ENCODE measurements at regions not wholly inside any gene's neighbourhood (a gene's known extent, or its start where the extent isn't known, plus 50 kb on each side); places are given as distances from the start of the nearest gene placed in this dataset.

DNA sequence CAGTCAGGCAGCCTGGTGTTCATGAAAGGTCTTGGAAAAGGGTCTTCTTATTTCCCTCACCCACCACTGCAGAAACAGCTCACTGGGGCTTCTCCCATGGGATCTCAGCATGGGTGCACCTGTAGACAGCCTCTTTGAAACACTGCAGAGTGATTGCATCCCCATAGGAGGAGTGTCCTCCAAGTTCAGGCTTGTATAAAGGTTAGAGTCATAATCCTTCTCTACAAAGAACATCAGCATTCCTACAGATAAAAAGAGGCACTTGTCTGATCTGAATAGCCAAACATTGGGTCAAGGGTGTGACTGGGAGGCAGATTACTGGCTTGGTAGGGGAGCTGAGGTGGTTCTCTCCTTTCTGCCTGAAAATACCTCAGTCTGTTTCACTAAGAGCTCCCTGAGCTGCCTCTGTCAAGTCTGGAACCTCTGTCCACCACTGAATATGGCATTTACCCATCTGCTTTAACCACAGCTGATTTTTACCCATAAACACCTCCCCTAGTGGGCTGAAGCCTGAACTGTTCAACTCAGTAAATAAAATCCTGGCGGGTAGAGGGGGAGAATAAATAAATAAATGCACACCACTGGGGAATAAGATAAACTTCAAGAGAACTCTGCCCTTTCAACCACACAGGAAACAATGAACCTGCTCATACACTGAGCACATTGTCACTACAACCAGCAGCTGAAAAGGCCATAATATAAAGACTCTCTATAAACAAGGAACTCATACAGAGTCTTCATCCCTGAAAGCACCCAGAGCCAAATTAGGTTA, 120.7 kb upstream of the SCAF11 start:
- no peak overlapping the region for H3K27ac Mint-ChIP-seq (ENCODE audit: low read depth, unreplicated experiment)
- intact Hi-C loops (cut with micrococcal nuclease), result no loop called here
- no peak for DNase-seq (ENCODE audit: unreplicated experiment)
- H3K36me3 Mint-ChIP-seq (ENCODE audit: insufficient read depth, unreplicated experiment), result no peaks in the 10 kb centered on the region
- POLR2A ChIA-PET, result interaction anchor here (1.1 to 1.6 kb wide), 5 partner anchors 10 to 246 kb away, joined by 3 to 8 read pairs (median 7); no protein-coding TSS in a partner anchor
- CTCF ChIA-PET, result interaction anchor here (0.5 to 2.5 kb wide), 6 partner anchors 14 to 1963 kb away, joined by 3 to 15 read pairs (median 3); no protein-coding TSS in a partner anchor
- no TSS peak for BruUV-seq (replicated peaks)
- TF ChIP-seq, protein P1, sequence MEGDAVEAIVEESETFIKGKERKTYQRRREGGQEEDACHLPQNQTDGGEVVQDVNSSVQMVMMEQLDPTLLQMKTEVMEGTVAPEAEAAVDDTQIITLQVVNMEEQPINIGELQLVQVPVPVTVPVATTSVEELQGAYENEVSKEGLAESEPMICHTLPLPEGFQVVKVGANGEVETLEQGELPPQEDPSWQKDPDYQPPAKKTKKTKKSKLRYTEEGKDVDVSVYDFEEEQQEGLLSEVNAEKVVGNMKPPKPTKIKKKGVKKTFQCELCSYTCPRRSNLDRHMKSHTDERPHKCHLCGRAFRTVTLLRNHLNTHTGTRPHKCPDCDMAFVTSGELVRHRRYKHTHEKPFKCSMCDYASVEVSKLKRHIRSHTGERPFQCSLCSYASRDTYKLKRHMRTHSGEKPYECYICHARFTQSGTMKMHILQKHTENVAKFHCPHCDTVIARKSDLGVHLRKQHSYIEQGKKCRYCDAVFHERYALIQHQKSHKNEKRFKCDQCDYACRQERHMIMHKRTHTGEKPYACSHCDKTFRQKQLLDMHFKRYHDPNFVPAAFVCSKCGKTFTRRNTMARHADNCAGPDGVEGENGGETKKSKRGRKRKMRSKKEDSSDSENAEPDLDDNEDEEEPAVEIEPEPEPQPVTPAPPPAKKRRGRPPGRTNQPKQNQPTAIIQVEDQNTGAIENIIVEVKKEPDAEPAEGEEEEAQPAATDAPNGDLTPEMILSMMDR (IDR thresholded peaks at IDR 0.05; ENCODE audit: unreplicated experiment), result no peak
- H3K4me3 Mint-ChIP-seq (ENCODE audit: unreplicated experiment), result no peak overlapping the region
- H3K27me3 Mint-ChIP-seq (ENCODE audit: insufficient read depth, unreplicated experiment), result no peaks in the 10 kb centered on the region
- peaks cover 15% of the 10 kb centered on the region for H3K4me1 Mint-ChIP-seq (ENCODE audit: insufficient read depth, unreplicated experiment)
- no peaks in the 10 kb centered on the region for H3K9me3 Mint-ChIP-seq (ENCODE audit: unreplicated experiment)

DNA sequence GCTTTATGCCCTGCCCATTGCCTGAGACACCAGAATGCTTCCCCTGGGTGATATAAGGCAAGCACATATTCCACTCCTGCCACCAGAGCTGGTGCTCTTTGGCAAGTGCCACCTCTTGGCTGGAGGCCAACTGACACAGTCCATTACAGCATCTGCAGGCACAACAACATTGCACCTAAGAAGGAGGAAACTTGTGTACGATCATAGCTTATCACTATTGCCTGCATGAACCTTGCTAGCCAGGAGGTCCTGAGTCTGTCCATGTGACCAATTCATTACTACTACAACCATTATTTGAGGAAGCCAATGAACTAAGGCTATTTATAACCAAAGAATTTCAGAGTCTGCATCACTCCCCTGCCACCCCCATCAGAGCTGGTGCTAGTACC, 119.8 kb upstream of the SCAF11 start:
- peaks cover 15% of the 10 kb centered on the region for H3K4me1 Mint-ChIP-seq (ENCODE audit: insufficient read depth, unreplicated experiment)
- H3K4me3 Mint-ChIP-seq (ENCODE audit: unreplicated experiment), result no peak overlapping the region
- intact Hi-C loops (cut with micrococcal nuclease), result no loop called here
- H3K27me3 Mint-ChIP-seq (ENCODE audit: insufficient read depth, unreplicated experiment), result no peaks in the 10 kb centered on the region
- no peak overlapping the region for H3K27ac Mint-ChIP-seq (ENCODE audit: low read depth, unreplicated experiment)
- POLR2A ChIA-PET, result interaction anchor here (0.8 to 1.6 kb wide), 4 partner anchors 11 to 247 kb away, joined by 3 to 7 read pairs (median 5); no protein-coding TSS in a partner anchor
- DNase-seq (ENCODE audit: unreplicated experiment), result peak; percentile 23
- CTCF ChIA-PET, result interaction anchor here (0.5 to 3.1 kb wide), 4 partner anchors 15 to 1964 kb away, joined by 3 to 34 read pairs (median 8); no protein-coding TSS in a partner anchor
- no peaks in the 10 kb centered on the region for H3K9me3 Mint-ChIP-seq (ENCODE audit: unreplicated experiment)
- TF ChIP-seq, protein P1 (IDR thresholded peaks at IDR 0.05; ENCODE audit: unreplicated experiment), result no peak
- BruUV-seq (replicated peaks), result no TSS peak
- H3K36me3 Mint-ChIP-seq (ENCODE audit: insufficient read depth, unreplicated experiment), result no peaks in the 10 kb centered on the region

DNA sequence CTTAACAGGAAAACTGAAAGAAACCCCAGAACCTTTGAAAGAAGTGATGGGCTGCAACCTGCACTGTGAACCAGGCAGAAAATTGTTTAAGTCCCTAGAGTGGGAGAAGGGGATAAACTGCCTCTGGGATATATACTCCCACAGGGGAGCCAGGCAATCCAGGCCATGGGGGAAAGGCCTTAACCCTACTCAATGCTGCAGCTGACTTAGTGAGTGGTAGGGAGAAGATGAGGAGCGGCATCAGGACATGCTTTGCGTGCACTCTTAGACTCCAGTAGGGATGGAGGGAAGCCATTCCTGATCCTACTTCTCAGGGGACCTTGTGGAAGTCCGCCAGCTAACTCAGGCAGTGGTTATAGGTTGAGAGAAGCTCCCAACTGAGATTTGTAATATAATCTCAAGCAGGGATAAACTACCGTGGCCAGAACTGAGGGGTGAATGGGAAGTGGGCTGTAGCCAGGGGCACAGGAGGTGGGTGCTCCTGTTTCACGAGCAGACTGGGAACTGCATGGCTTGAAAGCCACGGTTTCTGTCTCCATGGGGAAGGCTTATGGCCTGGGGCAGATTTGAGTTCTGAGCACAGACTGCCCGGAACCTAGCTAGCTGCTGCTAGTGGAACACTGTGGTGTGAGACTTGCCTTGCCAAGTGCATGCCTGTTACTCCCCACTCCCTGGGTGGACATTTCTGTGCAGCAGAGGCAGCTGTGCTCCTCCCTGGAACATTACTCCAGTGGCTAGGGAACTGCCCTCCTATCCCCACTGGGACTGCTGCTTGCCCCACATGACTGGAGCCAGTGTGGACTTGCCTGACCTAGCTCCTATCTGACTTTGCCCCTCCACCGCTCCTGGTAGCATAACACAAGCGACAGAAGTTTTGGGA, 119.2 kb upstream of the SCAF11 start:
- intact Hi-C loops (cut with micrococcal nuclease), result no loop called here
- BruUV-seq (replicated peaks), result no TSS peak
- CTCF ChIA-PET, result interaction anchor here (1.1 to 3.1 kb wide), 3 partner anchors 15 to 38 kb away, joined by 3 to 34 read pairs (median 12); no protein-coding TSS in a partner anchor
- H3K4me1 Mint-ChIP-seq (ENCODE audit: insufficient read depth, unreplicated experiment), result peaks cover 15% of the 10 kb centered on the region
- no peaks in the 10 kb centered on the region for H3K9me3 Mint-ChIP-seq (ENCODE audit: unreplicated experiment)
- DNase-seq (ENCODE audit: unreplicated experiment), result no peak
- H3K27me3 Mint-ChIP-seq (ENCODE audit: insufficient read depth, unreplicated experiment), result no peaks in the 10 kb centered on the region
- TF ChIP-seq, protein P1 (IDR thresholded peaks at IDR 0.05; ENCODE audit: unreplicated experiment), result no peak
- POLR2A ChIA-PET, result interaction anchor here (0.5 to 1.6 kb wide), 5 partner anchors 38 to 911 kb away, joined by 3 to 7 read pairs (median 3); no protein-coding TSS in a partner anchor
- no peaks in the 10 kb centered on the region for H3K36me3 Mint-ChIP-seq (ENCODE audit: insufficient read depth, unreplicated experiment)
- H3K4me3 Mint-ChIP-seq (ENCODE audit: unreplicated experiment), result no peak overlapping the region
- H3K27ac Mint-ChIP-seq (ENCODE audit: low read depth, unreplicated experiment), result no peak overlapping the region

DNA sequence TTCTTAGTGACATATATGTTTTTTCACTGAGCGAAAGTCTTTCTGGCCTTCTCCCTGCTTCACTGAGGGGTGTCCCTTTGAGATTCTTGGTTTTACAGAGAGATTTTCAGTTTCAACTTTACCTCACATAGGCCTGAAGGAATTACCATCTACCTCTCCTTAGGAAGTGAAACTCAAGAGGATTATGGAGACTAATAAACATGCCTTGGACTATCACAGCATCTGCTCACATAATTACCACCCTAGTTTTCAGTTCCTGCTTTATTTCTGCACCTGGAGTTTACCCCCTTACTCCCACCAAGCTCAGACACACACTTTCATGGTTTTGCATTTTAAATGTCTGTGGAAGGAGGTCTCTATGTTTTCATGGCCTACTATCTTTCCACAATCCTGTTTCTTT, 118.3 kb upstream of the SCAF11 start:
- CTCF ChIA-PET, result interaction anchor here (2.5 to 3.1 kb wide), 2 partner anchors 16 to 37 kb away, joined by 12 to 34 read pairs; no protein-coding TSS in a partner anchor
- no peaks in the 10 kb centered on the region for H3K36me3 Mint-ChIP-seq (ENCODE audit: insufficient read depth, unreplicated experiment)

More for the DNA sequence above, 118.3 kb upstream of the SCAF11 start:
- H3K4me3 Mint-ChIP-seq (ENCODE audit: unreplicated experiment), result no peak overlapping the region
- DNase-seq (ENCODE audit: unreplicated experiment), result no peak
- H3K9me3 Mint-ChIP-seq (ENCODE audit: unreplicated experiment), result no peaks in the 10 kb centered on the region
- H3K4me1 Mint-ChIP-seq (ENCODE audit: insufficient read depth, unreplicated experiment), result peaks cover 15% of the 10 kb centered on the region
- TF ChIP-seq, protein P1 (IDR thresholded peaks at IDR 0.05; ENCODE audit: unreplicated experiment), result no peak
- intact Hi-C loops (cut with micrococcal nuclease), result no loop called here
- no peaks in the 10 kb centered on the region for H3K27me3 Mint-ChIP-seq (ENCODE audit: insufficient read depth, unreplicated experiment)
- POLR2A ChIA-PET, result interaction anchor here (0.7 to 1.5 kb wide), 4 partner anchors 16 to 843 kb away, joined by 3 to 5 read pairs (median 3); no protein-coding TSS in a partner anchor
- peak overlapping the region; percentile 89 for H3K27ac Mint-ChIP-seq (ENCODE audit: low read depth, unreplicated experiment)
- no TSS peak for BruUV-seq (replicated peaks)

Measured in MCF 10A (cell line).